ENCODE measurements at regions not wholly inside any gene's neighbourhood (a gene's known extent, or its start where the extent isn't known, plus 50 kb on each side); places are given as distances from the start of the nearest gene placed in this dataset.

GRCh38 chr2:238793801-238794449, 54.0 kb upstream of the TWIST2 start:
- no peak for ATAC-seq

GRCh38 chr2:238796223-238796885, 51.5 kb upstream of the TWIST2 start:
- TF ChIP-seq SNAI2 (CRISPR knock-in tag; IDR thresholded peaks at IDR 0.05) (no peak), ZNF70 (CRISPR knock-in tag; IDR thresholded peaks at IDR 0.05) (no peak), ZFP3 (CRISPR knock-in tag; IDR thresholded peaks at IDR 0.05) (no peak), PATZ1 (CRISPR knock-in tag; IDR thresholded peaks at IDR 0.05; ENCODE audit: borderline replicate concordance) (no peak)
- no peak for ATAC-seq

More at GRCh38 chr2:238793801-238794449, 54.0 kb upstream of the TWIST2 start:
- TF ChIP-seq TOX (CRISPR knock-in tag; IDR thresholded peaks at IDR 0.05; ENCODE audit: borderline replicate concordance) = no peak
- TF ChIP-seq CSDC2 (CRISPR knock-in tag; IDR thresholded peaks at IDR 0.05) = no peak
- TF ChIP-seq SNAI2 (CRISPR knock-in tag; IDR thresholded peaks at IDR 0.05) = no peak
- no peak for TF ChIP-seq ZNF8 (CRISPR knock-in tag; IDR thresholded peaks at IDR 0.05)
- TF ChIP-seq ZNF565 (CRISPR knock-in tag; conservative IDR thresholded peaks at IDR 0.05; ENCODE audit: low read depth) = no peak
- TF ChIP-seq CSRNP3 (CRISPR knock-in tag; IDR thresholded peaks at IDR 0.05) = no peak
- no peak for TF ChIP-seq PATZ1 (CRISPR knock-in tag; IDR thresholded peaks at IDR 0.05; ENCODE audit: borderline replicate concordance)
- TF ChIP-seq ZNF70 (CRISPR knock-in tag; IDR thresholded peaks at IDR 0.05) = no peak
- no peak for TF ChIP-seq CREB5 (CRISPR knock-in tag; IDR thresholded peaks at IDR 0.05; ENCODE audit: low read depth)
- TF ChIP-seq BACH2 (CRISPR knock-in tag; IDR thresholded peaks at IDR 0.05; ENCODE audit: borderline replicate concordance) = no peak
- no peak for TF ChIP-seq ARNTL (CRISPR knock-in tag; IDR thresholded peaks at IDR 0.05; ENCODE audit: borderline replicate concordance, low read depth)

- ATAC-seq = no peak
- TF ChIP-seq TSHZ2 (CRISPR knock-in tag; IDR thresholded peaks at IDR 0.05) (no peak), CREB5 (CRISPR knock-in tag; IDR thresholded peaks at IDR 0.05; ENCODE audit: low read depth) (no peak), GLIS3 (CRISPR knock-in tag; IDR thresholded peaks at IDR 0.05) (no peak), PATZ1 (CRISPR knock-in tag; IDR thresholded peaks at IDR 0.05; ENCODE audit: borderline replicate concordance) (no peak), ARNTL (CRISPR knock-in tag; IDR thresholded peaks at IDR 0.05; ENCODE audit: borderline replicate concordance, low read depth) (no peak), ISL1 (CRISPR knock-in tag; IDR thresholded peaks at IDR 0.05) (no peak), ZC3H10 (CRISPR knock-in tag; IDR thresholded peaks at IDR 0.05) (no peak), RARB (CRISPR knock-in tag; IDR thresholded peaks at IDR 0.05) (no peak), ZNF565 (CRISPR knock-in tag; conservative IDR thresholded peaks at IDR 0.05; ENCODE audit: low read depth) (no peak), CSRNP3 (CRISPR knock-in tag; IDR thresholded peaks at IDR 0.05) (no peak), ZNF70 (CRISPR knock-in tag; IDR thresholded peaks at IDR 0.05) (no peak), POU6F1 (CRISPR knock-in tag; IDR thresholded peaks at IDR 0.05; ENCODE audit: borderline replicate concordance, low read depth) (no peak), CSDC2 (CRISPR knock-in tag; IDR thresholded peaks at IDR 0.05) (no peak), ZFP3 (CRISPR knock-in tag; IDR thresholded peaks at IDR 0.05) (no peak)
These were observed 50.3 kb upstream of the TWIST2 start for GRCh38 chr2:238797537-238797936.
